Fibroblast of lung (primary cell): ENCODE measurements at regions not wholly inside any gene's neighbourhood (a gene's known extent, or its start where the extent isn't known, plus 50 kb on each side); places are given as distances from the start of the nearest gene placed in this dataset.

Experiments used
- DNase-seq, 2 donors: peaks; one replicate each; pipeline versions ENCODE4 v3.0.0 to v3.0.0-alpha.2; 2010; ENCODE audit warnings: low read depth in 2 of 2
- H2AFZ ChIP-seq: 2 replicates; pipeline ENCODE4 v1.5.1; 2012; ENCODE audit warnings: low read length, control low read depth, inconsistent platforms
- H3K27ac ChIP-seq: 2 replicates; pipeline ENCODE4 v1.5.1; 2011; ENCODE audit warnings: low read length, control low read depth; ENCODE audit not compliant: insufficient read depth
- H3K27me3 ChIP-seq: 2 replicates; pipeline ENCODE4 v1.5.1; 2011; ENCODE audit warnings: mild to moderate bottlenecking, low read length; ENCODE audit not compliant: control insufficient read depth, insufficient read depth
- H3K36me3 ChIP-seq: 2 replicates; pipeline ENCODE4 v1.5.1; 2011; ENCODE audit warnings: low read length; ENCODE audit not compliant: control insufficient read depth, insufficient read depth
- H3K4me1 ChIP-seq: 2 replicates; pipeline ENCODE4 v1.5.1; 2011; ENCODE audit warnings: low read length; ENCODE audit not compliant: control insufficient read depth, insufficient read depth; ENCODE audit errors: extremely low read depth
- H3K4me2 ChIP-seq: 2 replicates; pipeline ENCODE4 v1.5.1; 2011; ENCODE audit warnings: low read length, control low read depth; ENCODE audit not compliant: insufficient read depth; ENCODE audit errors: extremely low read depth
- H3K4me3 ChIP-seq, 4 experiments: fragments of 200-600 bp in 1 of 4; sonication (generic) in 1 of 4; replicated peaks in 1 of 4; 2 replicates each; pipeline ENCODE4 v1.5.1; 2011 to 2016; ENCODE audit warnings: low read length in 4 of 4, low read depth in 3 of 4, mild to moderate bottlenecking in 3 of 4, control low read depth in 2 of 4, inconsistent platforms in 1 of 4, mixed read lengths in 1 of 4; ENCODE audit not compliant: insufficient read depth in 1 of 4; ENCODE audit errors: control extremely low read depth in 1 of 4
- H3K79me2 ChIP-seq: 2 replicates; pipeline ENCODE4 v1.5.1; 2012; ENCODE audit warnings: mild to moderate bottlenecking, low read length, inconsistent platforms; ENCODE audit not compliant: control insufficient read depth, insufficient read depth
- H3K9ac ChIP-seq: 2 replicates; pipeline ENCODE4 v1.5.1; 2011; ENCODE audit warnings: mild to moderate bottlenecking, low read length, control low read depth; ENCODE audit not compliant: insufficient read depth
- H3K9me3 ChIP-seq: 2 replicates; pipeline ENCODE4 v1.5.1; 2012; ENCODE audit warnings: low read depth, low read length; ENCODE audit not compliant: control insufficient read depth, insufficient read depth
- H4K20me1 ChIP-seq: 2 replicates; pipeline ENCODE4 v1.5.1; 2011; ENCODE audit warnings: low read length; ENCODE audit not compliant: control insufficient read depth, insufficient read depth; ENCODE audit errors: extremely low read depth
- CTCF ChIP-seq, 2 donors: IDR thresholded peaks in 1 of 2; conservative IDR thresholded peaks in 1 of 2; 1 replicate in 1 of 2; 2 replicates in 1 of 2; pipeline ENCODE4 v1.5.1; 2011 to 2012; ENCODE audit warnings: low read length in 2 of 2, control low read depth in 1 of 2, inconsistent platforms in 1 of 2, low read depth in 1 of 2, mild to moderate bottlenecking in 1 of 2
- EZH2 ChIP-seq: IDR thresholded peaks from 2 replicates; pipeline ENCODE4 v1.5.1; 2012; ENCODE audit warnings: low read length, control low read depth, mild to moderate bottlenecking; ENCODE audit errors: missing control alignments

GRCh38 chr2:34025196-34025595, 426.1 kb upstream of the FAM98A start:
- Histone ChIP-seq H2AFZ (no peak overlapping the region), H3K9ac (no peak overlapping the region), H3K4me2 (no peak overlapping the region), H3K9me3 (no peaks in the 10 kb centered on the region), H3K4me1 (no peaks in the 10 kb centered on the region), H4K20me1 (no peaks in the 10 kb centered on the region), H3K79me2 (no peaks in the 10 kb centered on the region), H3K36me3 (no peaks in the 10 kb centered on the region), H3K4me3 (no peak overlapping the region), H3K27me3 (no peaks in the 10 kb centered on the region), H3K27ac (no peak overlapping the region)
- DNase-seq = no peak
- TF ChIP-seq CTCF (conservative IDR thresholded peaks at IDR 0.05 in 1 of 2, IDR thresholded peaks at IDR 0.05 in 1 of 2; ENCODE audit: low read depth in 1 of 2, low read length in 2 of 2) (no peak), EZH2 (no peak)

GRCh38 chr2:34012715-34013302, 413.7 kb upstream of the FAM98A start:
- no peaks in the 10 kb centered on the region for H3K27me3 ChIP-seq
- H3K27ac ChIP-seq = no peak overlapping the region
- DNase-seq = peak; percentile 29 to 55
- no peaks in the 10 kb centered on the region for H3K36me3 ChIP-seq
- no peak overlapping the region for H3K4me3 ChIP-seq
- H4K20me1 ChIP-seq = no peaks in the 10 kb centered on the region
- TF ChIP-seq EZH2 (no peak), CTCF (conservative IDR thresholded peaks at IDR 0.05 in 1 of 2, IDR thresholded peaks at IDR 0.05 in 1 of 2; ENCODE audit: low read depth in 1 of 2, low read length in 2 of 2) (peak; percentile 26 to 81)
- H3K9me3 ChIP-seq = no peaks in the 10 kb centered on the region
- H3K4me2 ChIP-seq = no peak overlapping the region
- no peak overlapping the region for H2AFZ ChIP-seq
- H3K9ac ChIP-seq = no peak overlapping the region
- H3K4me1 ChIP-seq = no peaks in the 10 kb centered on the region
- H3K79me2 ChIP-seq = no peaks in the 10 kb centered on the region

GRCh38 chr2:34011684-34012083, 412.6 kb upstream of the FAM98A start:
- no peaks in the 10 kb centered on the region for H3K36me3 ChIP-seq
- H2AFZ ChIP-seq = no peak overlapping the region
- H3K9me3 ChIP-seq = no peaks in the 10 kb centered on the region
- H3K27me3 ChIP-seq = no peaks in the 10 kb centered on the region
- H3K4me3 ChIP-seq = no peak overlapping the region
- no peak overlapping the region for H3K4me2 ChIP-seq
- no peaks in the 10 kb centered on the region for H4K20me1 ChIP-seq
- no peak overlapping the region for H3K27ac ChIP-seq
- H3K4me1 ChIP-seq = no peaks in the 10 kb centered on the region
- TF ChIP-seq EZH2 (no peak), CTCF (conservative IDR thresholded peaks at IDR 0.05 in 1 of 2, IDR thresholded peaks at IDR 0.05 in 1 of 2; ENCODE audit: low read depth in 1 of 2, low read length in 2 of 2) (no peak)
- no peak overlapping the region for H3K9ac ChIP-seq
- H3K79me2 ChIP-seq = no peaks in the 10 kb centered on the region
- DNase-seq = no peak
